ENCODE measurements at regions not wholly inside any gene's neighbourhood (a gene's known extent, or its start where the extent isn't known, plus 50 kb on each side); places are given as distances from the start of the nearest gene placed in this dataset.
A peak's percentile ranks its signal among the peaks of the same experiment; 100 is the strongest.
"Not testable (repeated sequence)": the region's sequence is repeated elsewhere in the genome, so short reads cannot be mapped to it uniquely, and the experiment has no call there.

- H3K9me3 ChIP-seq = no peaks in the 10 kb centered on the region
- ATAC-seq = peak in 3 of 4 donors; percentile 48 to 61 (median 55)
- TF ChIP-seq POLR2A (IDR thresholded peaks at IDR 0.05) (no peak), CTCF (IDR thresholded peaks at IDR 0.05) (no peak)
- no peak overlapping the region for H3K4me3 ChIP-seq
- no peaks in the 10 kb centered on the region for H3K27me3 ChIP-seq
- intact Hi-C loops (cut with DNase I) = no loop called here
- H3K27ac ChIP-seq = no peak overlapping the region
- H3K4me1 ChIP-seq = no peaks in the 10 kb centered on the region
- WGBS (ENCODE audit: insufficient coverage, low coverage, low lambda C conversion rate, missing lambda C conversion rate) = 23% methylated on average over 2 of the region's 2 CpGs
- no peak for DNase-seq
- no peaks in the 10 kb centered on the region for H3K36me3 ChIP-seq
Observed at GRCh38 chr14:55851301-55851700, 266.9 kb upstream of the PELI2 start.

GRCh38 chr14:55851961-55852360 is 266.2 kb upstream of the PELI2 start:
- Histone ChIP-seq H3K36me3 (no peaks in the 10 kb centered on the region), H3K27ac (no peak overlapping the region), H3K27me3 (no peaks in the 10 kb centered on the region), H3K4me1 (no peaks in the 10 kb centered on the region), H3K4me3 (no peak overlapping the region), H3K9me3 (no peaks in the 10 kb centered on the region)
- TF ChIP-seq CTCF (IDR thresholded peaks at IDR 0.05) (no peak), POLR2A (IDR thresholded peaks at IDR 0.05) (no peak)
- DNase-seq (no peak), ATAC-seq (no peak)
- intact Hi-C loops (cut with DNase I) = no loop called here
- 88% methylated on average over 2 of the region's 2 CpGs for WGBS (ENCODE audit: insufficient coverage, low coverage, low lambda C conversion rate, missing lambda C conversion rate)

GRCh38 chr14:55855751-55856150 is 262.5 kb upstream of the PELI2 start:
- WGBS (ENCODE audit: insufficient coverage, low coverage, low lambda C conversion rate, missing lambda C conversion rate) = 50% methylated on average over 2 of the region's 2 CpGs
- Histone ChIP-seq H3K9me3 (no peaks in the 10 kb centered on the region), H3K27me3 (no peaks in the 10 kb centered on the region), H3K4me1 (no peaks in the 10 kb centered on the region), H3K27ac (no peak overlapping the region), H3K4me3 (no peak overlapping the region), H3K36me3 (no peaks in the 10 kb centered on the region)
- ATAC-seq (no peak), DNase-seq (no peak)
- intact Hi-C loops (cut with DNase I) = no loop called here
- no peak for TF ChIP-seq CTCF (IDR thresholded peaks at IDR 0.05)
- TF ChIP-seq POLR2A (IDR thresholded peaks at IDR 0.05) = no peak

GRCh38 chr14:55858604-55859003 is 259.6 kb upstream of the PELI2 start:
- DNase-seq = no peak
- H3K27me3 ChIP-seq = no peaks in the 10 kb centered on the region
- no peak overlapping the region for H3K27ac ChIP-seq
- no peaks in the 10 kb centered on the region for H3K4me1 ChIP-seq
- no peak for ATAC-seq
- H3K4me3 ChIP-seq = no peak overlapping the region
- no peaks in the 10 kb centered on the region for H3K9me3 ChIP-seq
- intact Hi-C loops (cut with DNase I) = no loop called here
- no peaks in the 10 kb centered on the region for H3K36me3 ChIP-seq
- TF ChIP-seq CTCF (IDR thresholded peaks at IDR 0.05) = no peak
- 82% methylated on average over 2 of the region's 2 CpGs for WGBS (ENCODE audit: insufficient coverage, low coverage, low lambda C conversion rate, missing lambda C conversion rate)

- intact Hi-C loops (cut with DNase I); H3K27ac ChIP-seq; ATAC-seq; H3K36me3 ChIP-seq; H3K4me3 ChIP-seq; H3K27me3 ChIP-seq; DNase-seq; H3K9me3 ChIP-seq; H3K4me1 ChIP-seq: not testable (repeated sequence)
- WGBS (ENCODE audit: insufficient coverage, low coverage, low lambda C conversion rate, missing lambda C conversion rate) = 91% methylated on average over 4 of the region's 17 CpGs
Observed at GRCh38 chr14:55861561-55861960, 256.6 kb upstream of the PELI2 start.
